NCI-H82 treated with DMSO at 0.1 percent for 48 hours (cell line): ENCODE measurements at regions not wholly inside any gene's neighbourhood (a gene's known extent, or its start where the extent isn't known, plus 50 kb on each side); places are given as distances from the start of the nearest gene placed in this dataset.

Source experiments
- DNase-seq: peaks from one replicate; lab custom pipeline; 2025; ENCODE audit not compliant: unreplicated experiment; lab: John Stamatoyannopoulos, UW

DNA sequence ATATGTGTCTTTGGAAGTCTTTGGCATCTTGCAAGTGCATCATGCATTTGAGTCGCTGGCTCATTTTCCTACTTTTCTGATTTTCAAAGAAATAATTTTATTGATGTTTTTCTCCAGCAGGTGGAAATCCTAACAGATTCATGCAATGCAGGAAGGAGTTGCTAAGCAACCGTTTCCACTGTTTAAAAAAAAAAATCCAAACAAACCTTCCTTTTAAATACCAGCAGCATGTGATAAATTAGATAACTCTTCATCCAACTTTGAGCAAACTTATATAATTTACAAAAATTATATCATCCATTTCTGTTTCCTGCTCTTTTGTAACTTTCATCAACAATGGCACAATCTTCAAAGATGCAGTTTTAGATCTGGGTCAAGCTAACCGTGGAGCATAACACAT lies 364.1 kb downstream of the MFSD1 start:
- no peak for DNase-seq

DNA sequence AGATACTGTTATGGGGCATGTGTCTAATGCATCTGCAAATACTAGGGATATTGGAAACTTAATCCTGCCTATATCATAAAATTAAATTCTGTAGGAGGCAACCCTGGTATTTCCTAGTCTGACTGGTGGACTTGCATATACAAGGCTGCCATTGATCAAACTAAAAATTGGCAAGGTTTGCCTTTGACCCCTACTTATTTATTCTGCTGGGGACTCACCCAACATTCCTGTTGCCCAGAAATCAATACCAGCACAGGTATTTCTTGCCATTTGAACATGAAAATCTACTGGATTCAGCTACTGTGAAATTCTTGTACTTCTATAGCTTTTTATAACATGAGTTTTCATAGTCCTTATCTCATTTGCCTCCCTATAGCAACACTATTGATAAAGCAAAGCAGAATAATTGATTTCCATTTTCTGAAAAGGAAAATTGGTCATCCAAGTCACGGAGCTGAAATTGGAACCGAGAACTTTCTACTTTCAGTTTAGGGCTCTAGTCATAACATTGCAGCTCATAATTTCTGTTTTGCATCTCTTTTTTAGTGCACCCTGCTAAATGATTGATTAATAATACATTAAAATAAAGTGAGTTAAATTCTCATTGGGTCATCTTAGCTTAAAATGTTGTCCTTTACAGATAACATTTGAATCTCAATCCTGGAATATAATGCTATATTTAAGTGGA lies 365.2 kb downstream of the MFSD1 start:
- DNase-seq: no peak

DNA sequence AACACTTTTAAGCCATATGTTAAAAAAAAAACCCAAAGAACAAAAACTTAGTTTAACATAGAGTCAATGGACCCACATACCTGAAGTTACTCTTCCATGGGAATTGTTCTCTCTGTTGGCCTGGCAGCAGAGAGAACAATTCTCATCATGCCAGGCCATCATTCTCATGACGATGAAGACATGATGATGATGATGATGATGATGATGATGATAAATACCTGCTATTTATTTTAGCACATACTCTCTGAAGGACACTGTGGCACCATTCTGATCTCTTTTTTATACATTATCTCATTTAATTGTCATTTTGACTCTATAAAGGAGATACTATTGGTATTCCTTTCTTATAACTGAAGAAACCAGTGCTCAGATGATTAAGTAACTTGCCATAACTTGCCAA lies 366.9 kb downstream of the MFSD1 start:
- no peak for DNase-seq

DNA sequence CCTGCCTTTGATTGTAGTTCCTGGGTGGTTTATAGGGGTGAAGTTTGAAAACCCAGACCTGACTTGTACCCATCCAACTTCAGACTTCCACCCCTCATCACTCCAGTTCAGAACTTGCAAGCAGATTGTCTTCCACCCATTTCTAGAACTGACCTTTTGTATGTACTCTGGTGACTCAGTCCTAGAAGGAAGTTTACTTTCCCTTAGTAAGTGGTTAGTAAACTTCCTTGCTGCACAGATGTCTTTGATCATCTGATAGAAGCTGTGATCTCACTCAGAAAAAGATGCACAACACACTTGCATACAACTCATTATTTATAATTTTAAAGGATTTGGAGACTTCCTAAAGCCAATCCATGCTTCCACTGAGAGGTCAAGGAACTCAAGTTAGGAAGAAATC lies 368.0 kb downstream of the MFSD1 start:
- no peak for DNase-seq

DNA sequence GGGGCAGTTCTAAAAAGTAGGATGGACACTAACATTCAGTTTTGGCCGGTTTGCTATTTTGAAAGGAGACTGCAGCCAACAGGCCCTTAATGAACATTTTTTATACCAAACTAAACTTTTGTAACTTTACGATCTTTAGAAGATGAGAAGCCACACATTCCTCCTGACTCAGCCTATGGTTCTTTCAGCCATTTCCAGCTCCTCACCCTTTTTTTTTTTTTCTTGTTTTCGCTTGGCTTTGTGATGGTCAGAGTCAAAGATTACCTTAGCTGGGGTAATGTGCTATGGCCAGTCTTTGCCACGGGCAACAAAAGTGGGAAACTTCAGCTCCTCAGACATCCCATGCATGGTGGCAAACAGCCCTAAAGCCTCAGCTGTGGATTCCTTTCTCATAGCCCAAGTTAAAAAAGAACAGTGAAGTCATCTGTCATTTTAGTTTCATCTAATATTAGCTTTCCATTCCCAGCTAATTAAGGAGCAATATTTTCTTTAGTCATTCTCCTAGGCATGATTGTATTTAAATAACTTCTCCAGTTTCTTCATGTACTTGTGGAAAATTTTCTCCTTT lies 368.7 kb downstream of the MFSD1 start:
- no peak for DNase-seq

DNA sequence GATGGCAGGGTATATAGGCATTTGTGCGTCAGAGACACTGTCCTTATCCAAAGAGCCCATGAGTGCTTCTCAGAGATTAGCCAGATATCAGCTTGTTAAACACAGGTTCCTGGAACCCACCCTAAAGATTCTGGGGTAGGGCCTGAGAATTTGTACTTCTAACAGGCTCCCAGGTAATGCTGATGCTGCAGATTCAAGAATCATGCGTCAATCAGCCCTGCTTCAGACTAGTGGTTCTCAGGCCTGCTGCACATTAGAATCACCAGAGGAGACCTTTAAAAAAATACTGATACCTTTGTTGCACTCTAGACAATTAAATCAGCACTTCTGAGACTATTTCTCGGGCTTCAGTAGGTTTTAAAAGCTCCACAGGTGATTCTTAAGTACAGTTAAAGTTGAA lies 369.5 kb downstream of the MFSD1 start:
- DNase-seq: no peak

DNA sequence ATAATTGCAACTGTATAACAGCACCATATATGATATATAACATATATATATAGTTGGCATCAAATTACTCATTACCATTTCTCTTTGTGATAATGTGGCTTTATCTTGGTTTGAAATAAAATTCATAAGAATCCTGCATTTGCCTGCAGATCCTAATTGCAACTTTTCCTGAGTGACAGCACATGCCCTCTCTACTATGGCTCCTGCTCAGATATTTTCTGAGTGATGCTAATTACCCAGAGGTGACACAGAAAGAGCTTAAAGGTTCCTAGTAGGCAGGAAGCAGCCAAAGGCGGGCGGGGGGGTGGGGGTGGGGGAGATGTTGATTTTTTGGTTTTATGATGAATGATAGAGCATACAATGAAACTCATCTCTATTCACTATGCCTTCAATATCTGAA lies 370.6 kb downstream of the MFSD1 start:
- no peak for DNase-seq

DNA sequence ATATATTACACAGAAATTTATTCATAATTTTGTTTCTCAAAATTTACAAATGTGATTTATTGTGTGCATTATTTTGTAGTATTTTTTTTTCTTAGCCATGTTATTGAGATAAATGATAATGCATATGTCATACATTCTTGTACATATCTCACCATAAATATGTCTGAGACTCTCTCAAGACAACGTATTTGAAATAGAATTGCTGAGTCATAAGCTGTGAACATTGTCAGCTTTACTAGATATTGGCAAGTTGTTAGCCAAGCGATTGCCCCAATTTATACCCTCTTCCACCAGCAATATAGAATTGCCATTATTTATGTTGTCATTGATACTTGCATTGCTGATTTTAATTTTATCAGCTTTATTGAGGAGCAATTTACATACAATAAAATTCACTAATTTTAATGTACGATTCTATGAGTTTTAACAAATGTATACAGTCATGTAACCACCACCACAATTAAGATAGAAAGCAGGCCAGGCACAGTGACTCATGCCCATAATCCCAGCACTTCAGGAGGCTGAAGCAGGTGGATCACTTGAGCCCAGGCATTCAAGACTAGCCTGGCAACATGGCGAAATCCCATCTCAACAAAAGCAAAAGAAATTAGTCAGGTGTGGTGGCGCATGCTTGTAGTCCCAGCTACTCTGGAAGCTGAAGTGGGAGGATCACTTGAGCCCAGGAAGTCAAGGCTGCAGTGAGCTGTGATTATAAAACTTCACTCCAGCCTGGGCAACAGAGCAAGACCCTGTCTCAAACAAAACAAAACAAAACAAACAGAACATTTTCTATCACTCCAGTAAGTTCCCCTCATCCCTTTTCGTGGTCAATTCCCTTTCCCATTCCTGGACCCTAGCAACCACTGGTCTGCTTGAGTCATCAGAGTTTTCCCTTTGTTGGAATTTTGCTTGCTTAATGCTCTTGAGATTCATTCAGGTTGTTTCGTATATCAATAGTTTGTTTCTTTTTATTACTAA lies 373.1 kb downstream of the MFSD1 start:
- no peak for DNase-seq

DNA sequence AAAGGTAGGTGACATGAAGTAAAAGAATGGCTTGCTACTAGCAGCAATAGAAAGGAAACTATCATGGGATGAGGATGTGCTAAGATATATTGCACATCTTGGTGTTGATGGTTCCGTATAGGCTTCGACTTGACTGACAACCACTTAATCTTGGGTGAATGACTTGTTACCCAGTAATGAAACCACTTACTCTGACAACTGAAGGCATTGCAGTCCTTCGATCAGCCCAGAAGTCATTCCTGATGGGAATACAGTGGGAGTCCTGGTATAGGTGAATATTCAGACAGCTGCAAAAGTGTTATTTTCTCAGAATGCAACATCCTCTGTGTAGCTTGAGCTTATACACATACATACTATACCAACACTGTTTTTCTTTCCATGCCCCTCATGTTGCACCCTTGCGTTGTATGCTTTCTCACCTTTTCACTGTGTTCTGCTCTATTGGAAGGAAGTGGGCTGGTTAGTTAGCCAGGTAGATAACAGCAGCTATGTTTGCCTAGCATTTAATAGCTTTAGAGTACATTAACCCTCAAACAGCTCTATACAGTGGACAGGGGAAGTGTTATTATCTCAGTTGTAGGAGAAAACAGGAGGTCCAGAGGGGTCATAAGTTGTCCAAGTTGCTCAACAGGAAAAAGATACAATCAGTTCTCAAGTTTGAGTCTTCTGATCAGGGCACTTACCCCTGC lies 376.5 kb downstream of the MFSD1 start:
- no peak for DNase-seq

DNA sequence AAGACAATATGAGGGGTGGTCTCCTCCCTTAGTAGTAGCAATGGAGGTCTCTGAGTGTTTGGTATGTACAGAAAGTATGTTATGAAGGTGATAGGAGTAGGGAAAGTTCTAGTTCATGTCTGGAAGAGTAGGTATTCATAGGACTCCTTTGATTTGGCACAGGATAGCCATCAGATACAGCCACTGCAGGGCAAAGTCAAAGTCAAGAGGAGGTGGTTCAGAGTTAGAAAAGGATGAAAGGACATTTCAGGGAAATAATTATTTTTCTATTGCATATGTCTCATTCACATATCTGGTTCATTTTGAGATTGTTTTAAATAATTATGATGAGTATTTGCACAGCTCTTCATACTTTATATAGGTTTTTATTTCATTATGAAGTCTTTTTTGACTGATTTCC lies 381.1 kb downstream of the MFSD1 start:
- DNase-seq: no peak

DNA sequence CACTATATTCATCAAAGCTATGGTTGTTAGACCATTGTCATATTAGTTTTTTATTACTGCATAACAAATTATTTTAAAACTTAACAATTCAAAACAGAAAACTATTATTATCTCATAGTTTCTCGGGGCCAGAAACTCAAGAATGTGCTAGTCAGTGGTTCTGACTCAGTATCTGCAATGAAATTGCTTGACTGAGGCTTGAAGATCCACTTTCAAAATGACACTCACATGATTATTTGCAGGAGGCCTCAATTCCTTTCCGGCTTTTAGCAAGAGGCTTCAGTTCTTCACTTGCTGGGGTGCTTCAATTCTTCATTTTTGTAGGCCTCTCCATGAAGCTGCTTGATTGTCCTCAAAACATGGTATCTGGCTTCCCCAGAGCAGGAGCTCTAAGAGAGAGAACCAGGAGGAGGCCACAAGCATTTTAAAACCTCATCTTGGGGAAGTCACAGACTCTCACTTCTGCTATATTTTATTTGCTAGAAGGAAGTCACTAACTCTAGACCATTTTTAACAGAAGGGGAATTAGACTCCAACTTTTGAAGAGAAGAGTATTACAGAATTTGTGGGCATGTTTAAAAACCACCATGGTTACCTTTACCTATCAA lies 383.7 kb downstream of the MFSD1 start:
- no peak for DNase-seq

DNA sequence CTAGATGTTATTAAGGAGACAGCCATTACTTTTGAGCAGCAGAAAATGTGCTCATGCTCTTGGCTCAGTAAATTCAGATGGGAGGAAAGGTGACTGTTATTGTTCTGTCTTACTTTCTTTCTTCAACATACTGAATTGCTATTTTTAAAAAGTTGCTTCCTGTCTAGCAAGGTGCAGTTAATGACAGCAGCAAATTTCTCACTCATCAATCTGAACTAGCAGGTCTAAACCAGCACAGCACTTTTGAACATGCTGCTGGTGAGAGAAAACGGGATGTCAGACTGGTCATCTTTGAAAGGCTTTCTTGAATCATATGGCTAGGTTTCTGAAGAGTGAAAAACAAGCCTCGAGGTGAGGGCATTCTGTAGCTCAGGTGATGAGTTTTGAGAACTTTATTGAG lies 384.7 kb downstream of the MFSD1 start:
- DNase-seq: no peak

DNA sequence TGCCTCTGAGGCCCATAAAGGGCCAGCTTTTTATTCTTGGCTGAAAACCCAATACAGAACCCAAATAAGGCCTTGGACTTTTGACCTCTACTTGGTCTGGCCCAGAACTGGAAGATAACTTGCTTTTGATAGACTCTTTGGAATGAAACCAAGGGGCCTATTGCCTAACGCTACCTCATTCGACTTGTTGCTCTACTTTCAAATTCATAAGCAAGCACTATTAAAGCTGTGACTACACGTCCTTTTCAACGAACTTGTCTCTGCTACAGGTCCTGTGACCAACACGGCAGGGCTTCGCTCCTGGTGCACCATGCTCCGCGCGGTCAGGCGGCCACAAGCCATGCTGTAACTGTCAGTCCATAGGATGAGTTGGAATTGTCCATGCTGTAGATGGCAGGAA lies 385.4 kb downstream of the MFSD1 start:
- no peak for DNase-seq

DNA sequence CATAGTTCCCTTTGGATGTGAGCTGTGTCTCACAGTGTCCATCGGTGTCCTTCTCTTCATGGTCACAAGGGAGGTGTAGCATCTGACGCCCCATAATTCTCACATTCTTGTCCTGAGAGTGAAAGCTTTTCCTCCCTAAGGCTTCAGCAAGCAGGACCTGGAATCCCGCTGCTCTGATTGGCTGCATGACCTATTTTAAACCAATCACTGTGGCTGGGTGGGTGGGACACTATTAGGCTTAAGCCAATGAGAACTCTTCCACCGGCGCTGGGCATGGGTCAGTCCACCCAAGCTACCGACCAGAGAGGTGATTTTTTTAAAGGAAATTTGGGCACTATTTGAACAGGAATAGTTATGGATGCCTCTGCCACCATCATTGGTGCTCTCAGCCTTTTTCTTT lies 385.9 kb downstream of the MFSD1 start:
- DNase-seq: no peak

DNA sequence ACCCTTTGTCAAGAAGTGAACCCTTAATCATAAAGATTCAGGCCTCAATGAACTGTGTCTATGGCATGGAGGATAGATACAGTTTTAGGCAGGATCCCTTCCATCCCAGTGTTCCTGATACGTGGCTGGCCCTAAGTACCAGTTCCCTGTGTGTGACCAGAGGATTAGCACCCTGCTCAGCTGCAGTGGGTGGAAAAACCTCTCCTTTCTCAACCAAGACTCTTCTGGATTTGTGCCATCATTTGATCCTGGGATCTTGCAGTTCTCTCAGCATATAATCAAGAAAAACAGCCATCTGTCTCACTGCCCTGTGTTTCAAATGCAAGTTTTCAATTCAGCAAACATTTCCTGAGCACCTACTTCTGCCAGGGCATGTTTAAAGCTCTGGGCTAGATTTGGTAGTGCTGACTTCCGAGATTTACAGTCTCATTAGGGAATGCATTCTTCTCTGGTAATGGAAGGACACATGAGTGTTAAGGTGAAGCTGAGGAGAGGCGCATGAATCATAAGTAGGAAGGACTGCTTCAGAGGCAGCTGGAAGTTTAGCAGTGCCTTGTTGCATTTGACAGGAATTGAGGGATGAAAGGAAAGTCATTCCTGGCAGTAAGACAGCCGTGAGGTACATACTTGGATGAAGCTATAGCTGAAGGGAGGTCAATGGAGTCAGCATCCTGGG lies 388.3 kb downstream of the MFSD1 start:
- DNase-seq: no peak

DNA sequence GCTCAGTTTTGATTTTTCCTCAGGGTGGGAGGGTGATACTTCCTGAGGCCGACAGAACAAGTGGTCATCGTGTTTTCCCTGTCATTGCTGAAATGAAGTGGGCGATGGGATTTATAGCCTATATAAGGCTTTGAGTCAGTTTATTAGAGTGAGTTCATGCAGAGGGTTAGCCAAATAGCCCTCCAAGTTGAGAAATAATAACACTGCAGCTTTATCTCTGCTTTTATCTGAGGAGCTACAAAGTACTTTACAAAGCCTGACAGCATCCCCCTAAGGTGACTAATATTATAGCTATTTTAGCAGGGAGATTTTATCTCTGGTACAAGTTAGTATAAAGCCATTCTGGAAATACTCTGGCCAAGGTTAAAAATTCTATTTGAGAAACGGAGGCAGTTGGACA lies 389.6 kb downstream of the MFSD1 start:
- no peak for DNase-seq

DNA sequence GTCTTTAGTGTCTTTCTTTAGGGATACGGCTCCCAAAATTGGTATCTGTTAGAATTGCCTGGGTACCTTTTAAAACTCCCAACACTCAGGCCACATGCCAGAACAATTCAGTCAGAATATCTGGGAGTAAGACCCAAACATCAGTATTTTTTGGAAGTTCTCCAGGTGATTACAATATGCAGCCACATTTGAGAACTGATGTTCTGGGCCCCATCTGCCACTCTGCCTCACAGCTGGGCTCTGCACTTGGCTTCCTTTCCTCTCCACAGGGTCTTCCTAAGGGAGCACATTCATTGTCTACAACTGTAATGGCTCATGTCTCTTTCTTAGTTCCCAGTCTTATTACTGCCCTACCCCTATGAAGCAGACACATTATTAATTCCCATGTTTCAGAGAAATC lies 394.5 kb downstream of the MFSD1 start:
- no peak for DNase-seq

DNA sequence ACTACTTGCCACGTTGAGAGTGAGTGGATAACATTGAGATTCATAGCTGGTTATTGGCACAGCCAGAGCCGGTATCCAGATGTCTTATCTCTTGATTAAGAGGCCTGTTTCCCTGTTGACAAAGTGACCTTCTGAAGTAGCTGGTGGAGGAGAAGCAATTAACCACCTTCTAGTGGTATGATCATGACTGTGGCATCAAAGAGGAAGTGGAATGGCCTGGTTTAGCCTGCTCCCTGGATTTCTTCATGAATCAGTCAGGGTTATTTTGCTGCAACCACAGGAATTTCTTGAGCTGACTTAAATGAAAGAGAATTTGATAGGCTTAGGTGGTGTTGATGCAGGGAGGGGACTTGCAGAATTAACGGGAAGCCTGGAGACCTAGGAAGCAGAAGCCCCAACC lies 398.3 kb downstream of the MFSD1 start:
- no peak for DNase-seq

DNA sequence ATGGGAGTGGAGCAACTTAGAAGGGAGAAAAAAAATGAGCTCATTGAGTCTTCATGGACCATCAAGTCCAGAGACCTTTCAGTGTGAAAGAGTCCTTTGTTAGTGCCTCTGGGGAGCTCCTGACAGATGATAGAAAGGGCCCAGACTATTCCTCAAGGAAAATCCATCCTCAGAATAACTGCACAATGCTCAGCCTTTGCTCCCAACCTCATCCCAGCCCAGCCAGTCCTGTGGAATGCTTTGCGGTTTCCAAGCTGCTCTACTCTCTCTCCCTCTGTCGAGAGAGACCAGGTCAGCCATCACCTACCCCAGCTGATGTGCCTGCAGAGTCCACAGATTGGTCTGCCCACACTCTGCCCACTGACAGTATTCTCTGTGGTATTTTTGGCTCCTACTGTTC lies 406.2 kb downstream of the MFSD1 start:
- DNase-seq: no peak

DNA sequence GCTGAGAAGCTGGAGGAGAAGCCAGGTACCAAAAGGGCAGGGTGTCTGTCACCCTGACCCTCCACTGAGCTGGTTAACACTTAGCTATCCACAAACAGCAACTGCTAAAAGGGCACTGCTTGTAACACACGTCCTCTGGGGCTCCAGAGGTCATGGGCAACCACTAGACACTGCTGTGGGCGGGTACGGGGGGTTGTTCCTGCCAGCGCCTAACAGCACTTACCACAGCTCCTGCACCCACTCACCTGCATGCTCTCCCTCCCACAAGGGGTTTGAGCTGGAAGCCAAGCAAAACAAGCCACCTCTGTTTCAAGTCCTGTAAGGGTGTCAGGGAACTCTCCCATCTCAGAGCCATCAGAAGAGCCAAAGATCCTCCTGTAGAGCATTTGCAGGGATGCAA lies 407.6 kb downstream of the MFSD1 start:
- DNase-seq: no peak

DNA sequence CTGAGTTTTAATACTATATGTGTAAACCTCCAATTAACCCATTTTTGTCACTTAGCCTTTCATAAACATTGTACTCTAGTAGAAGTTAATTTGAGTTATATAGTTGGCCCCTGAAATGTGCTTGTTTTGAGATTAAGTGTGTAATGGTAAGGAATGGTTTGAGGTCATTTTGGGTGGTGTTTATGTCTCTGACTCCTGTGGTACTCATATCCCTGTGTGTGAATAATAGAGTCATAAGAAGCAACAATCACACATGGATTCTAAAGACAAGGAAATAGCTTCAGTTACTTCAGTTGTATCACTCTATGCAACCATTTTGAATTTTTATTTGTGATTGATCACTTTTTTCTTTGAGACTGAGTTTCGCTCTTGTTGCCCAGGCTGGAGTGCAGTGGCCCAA lies 408.5 kb downstream of the MFSD1 start:
- DNase-seq: no peak
